Type B pancreatic cell (in vitro differentiated cells): ENCODE measurements at regions not wholly inside any gene's neighbourhood (a gene's known extent, or its start where the extent isn't known, plus 50 kb on each side); places are given as distances from the start of the nearest gene placed in this dataset.

ENCODE experiments used
- DNase-seq: peaks from one replicate; pipeline ENCODE4 v3.0.0; 2021; ENCODE audit warnings: mixed read lengths; ENCODE audit not compliant: unreplicated experiment; ENCODE audit errors: extremely low spot score
- H3K27ac Mint-ChIP-seq: 2 replicates; pipeline ENCODE4 v1.8.0; 2021; ENCODE audit warnings: mild to moderate bottlenecking, mixed read lengths
- H3K27me3 Mint-ChIP-seq: 2 replicates; pipeline ENCODE4 v1.8.0; 2021; ENCODE audit warnings: mixed read lengths
- H3K36me3 Mint-ChIP-seq: 2 replicates; pipeline ENCODE4 v1.8.0; 2021; ENCODE audit warnings: mixed read lengths
- H3K4me1 Mint-ChIP-seq: one replicate; pipeline ENCODE4 v1.8.0; 2021; ENCODE audit warnings: mixed read lengths; ENCODE audit not compliant: unreplicated experiment
- H3K4me3 Mint-ChIP-seq: 2 replicates; pipeline ENCODE4 v1.8.0; 2021; ENCODE audit warnings: mild to moderate bottlenecking, mixed read lengths
- H3K9me3 Mint-ChIP-seq: 2 replicates; pipeline ENCODE4 v1.8.0; 2021; ENCODE audit warnings: mixed read lengths
- TF ChIP-seq, protein P1 (sequence below): fragments of 200-600 bp; sonication (generic); conservative IDR thresholded peaks from 2 replicates; pipeline ENCODE4 v1.5.0; 2021; ENCODE audit warnings: antibody characterized with exemption, mild to moderate bottlenecking

DNA sequence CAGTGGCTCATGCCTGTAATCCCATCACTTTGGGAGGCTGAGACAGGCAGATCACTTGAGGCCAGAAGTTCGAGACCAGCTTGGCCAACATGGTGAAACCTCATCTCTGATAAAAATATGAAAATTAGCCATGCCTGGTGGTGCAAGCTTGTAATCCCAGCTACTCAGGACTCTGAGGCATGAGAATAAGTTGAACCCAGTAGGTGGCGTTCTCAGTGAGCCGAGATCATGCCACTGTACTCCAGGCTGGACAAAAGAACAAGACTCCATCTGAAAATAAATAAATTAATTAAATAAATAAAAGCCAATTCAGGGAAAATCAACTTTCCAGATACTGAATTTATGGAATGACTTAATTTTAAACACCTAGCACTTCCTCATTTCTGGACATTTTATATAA is 1722.1 kb downstream of the MAT2B start:
- Mint-ChIP-seq H3K27me3 (no peaks in the 10 kb centered on the region), H3K27ac (no peak overlapping the region), H3K9me3 (no peaks in the 10 kb centered on the region), H3K4me3 (no peak overlapping the region), H3K36me3 (no peaks in the 10 kb centered on the region), H3K4me1 (peaks cover 27% of the 10 kb centered on the region)
- TF ChIP-seq, protein P1, sequence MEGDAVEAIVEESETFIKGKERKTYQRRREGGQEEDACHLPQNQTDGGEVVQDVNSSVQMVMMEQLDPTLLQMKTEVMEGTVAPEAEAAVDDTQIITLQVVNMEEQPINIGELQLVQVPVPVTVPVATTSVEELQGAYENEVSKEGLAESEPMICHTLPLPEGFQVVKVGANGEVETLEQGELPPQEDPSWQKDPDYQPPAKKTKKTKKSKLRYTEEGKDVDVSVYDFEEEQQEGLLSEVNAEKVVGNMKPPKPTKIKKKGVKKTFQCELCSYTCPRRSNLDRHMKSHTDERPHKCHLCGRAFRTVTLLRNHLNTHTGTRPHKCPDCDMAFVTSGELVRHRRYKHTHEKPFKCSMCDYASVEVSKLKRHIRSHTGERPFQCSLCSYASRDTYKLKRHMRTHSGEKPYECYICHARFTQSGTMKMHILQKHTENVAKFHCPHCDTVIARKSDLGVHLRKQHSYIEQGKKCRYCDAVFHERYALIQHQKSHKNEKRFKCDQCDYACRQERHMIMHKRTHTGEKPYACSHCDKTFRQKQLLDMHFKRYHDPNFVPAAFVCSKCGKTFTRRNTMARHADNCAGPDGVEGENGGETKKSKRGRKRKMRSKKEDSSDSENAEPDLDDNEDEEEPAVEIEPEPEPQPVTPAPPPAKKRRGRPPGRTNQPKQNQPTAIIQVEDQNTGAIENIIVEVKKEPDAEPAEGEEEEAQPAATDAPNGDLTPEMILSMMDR: no peak
- DNase-seq: no peak

DNA sequence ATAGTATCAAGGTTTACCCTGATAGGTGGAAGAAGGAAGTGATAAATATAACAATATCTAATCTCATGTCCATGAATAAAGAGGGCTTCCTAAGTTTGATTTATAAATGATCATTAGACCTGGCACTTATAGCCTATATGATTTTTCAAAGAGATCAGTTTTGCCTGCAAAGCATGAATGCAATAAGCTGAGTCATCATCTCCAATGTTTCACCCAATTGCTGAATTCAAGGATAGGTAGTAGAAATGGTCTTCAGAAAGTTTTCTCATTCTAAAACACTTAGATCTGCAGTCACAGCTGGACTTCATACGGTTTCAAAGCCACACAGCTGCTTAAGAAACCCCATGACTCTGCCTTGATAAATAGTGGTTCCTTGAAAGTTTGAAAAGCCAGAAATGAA is 1722.8 kb downstream of the MAT2B start:
- H3K4me3 Mint-ChIP-seq: no peak overlapping the region
- TF ChIP-seq, protein P1: no peak
- DNase-seq: no peak
- H3K9me3 Mint-ChIP-seq: no peaks in the 10 kb centered on the region
- H3K27me3 Mint-ChIP-seq: no peaks in the 10 kb centered on the region
- H3K27ac Mint-ChIP-seq: no peak overlapping the region
- H3K4me1 Mint-ChIP-seq: peaks cover 31% of the 10 kb centered on the region
- H3K36me3 Mint-ChIP-seq: no peaks in the 10 kb centered on the region

DNA sequence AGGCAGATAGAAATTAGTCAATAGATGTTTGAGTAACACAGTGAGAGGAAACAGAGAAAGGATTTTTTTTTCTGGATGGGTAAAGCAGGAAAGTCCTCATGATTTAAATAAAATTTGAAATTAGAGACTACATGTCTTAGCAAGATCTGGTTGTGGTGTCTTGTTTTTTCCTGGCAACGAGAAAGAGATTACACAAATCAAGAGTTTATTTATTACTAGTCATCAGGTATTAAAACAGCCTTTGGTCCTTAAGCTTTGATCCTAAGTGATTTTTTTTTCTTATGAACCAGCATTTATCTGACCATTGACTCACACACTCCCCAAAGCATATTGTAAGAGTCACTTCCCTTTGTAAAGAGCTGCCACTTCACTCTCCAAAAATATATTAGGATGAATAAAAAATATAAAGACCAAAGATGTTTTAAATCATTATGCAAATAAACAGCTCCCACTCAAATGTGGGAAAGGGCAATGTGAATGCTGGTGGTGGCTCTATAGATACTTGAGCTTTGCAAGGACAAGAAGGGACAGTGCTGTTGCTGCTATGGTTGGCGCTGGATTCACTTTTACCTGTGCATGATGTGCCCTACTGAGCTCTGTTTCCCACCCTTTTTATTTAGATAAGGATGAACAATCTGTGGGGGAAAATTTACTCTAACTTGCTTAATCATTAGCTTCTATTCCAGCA is 1726.5 kb downstream of the MAT2B start:
- TF ChIP-seq, protein P1: no peak
- no peak for DNase-seq
- Mint-ChIP-seq H3K9me3 (no peaks in the 10 kb centered on the region), H3K27me3 (no peaks in the 10 kb centered on the region), H3K4me1 (peaks cover 31% of the 10 kb centered on the region), H3K4me3 (no peak overlapping the region), H3K36me3 (no peaks in the 10 kb centered on the region), H3K27ac (no peak overlapping the region)

DNA sequence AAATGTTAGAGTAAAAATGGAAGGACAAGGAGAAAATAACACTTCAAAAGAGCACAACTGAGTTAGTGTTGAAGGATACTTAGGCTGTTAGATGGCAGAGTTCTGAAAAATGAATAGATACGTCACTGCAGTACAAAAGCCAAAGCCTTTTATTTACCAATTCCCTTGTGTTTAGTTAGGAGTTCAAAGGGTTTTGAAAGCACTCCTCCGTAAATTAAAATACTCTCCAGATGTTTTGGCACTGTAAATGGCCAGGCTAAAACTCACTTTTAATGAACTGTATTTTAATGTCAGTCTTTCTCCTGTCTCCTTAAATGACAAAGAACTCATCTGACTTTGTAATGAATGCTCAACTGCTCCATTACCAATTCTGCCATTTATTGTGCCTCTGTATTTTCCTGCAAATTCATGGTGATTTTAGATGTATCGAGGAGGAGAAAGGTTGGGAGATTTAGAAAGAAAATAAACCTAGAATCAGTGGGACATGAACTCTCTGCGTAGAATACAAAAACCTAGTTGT is 1727.2 kb downstream of the MAT2B start:
- H3K4me1 Mint-ChIP-seq: peaks cover 31% of the 10 kb centered on the region
- no peak overlapping the region for H3K4me3 Mint-ChIP-seq
- no peaks in the 10 kb centered on the region for H3K27me3 Mint-ChIP-seq
- TF ChIP-seq, protein P1: no peak
- H3K9me3 Mint-ChIP-seq: no peaks in the 10 kb centered on the region
- no peaks in the 10 kb centered on the region for H3K36me3 Mint-ChIP-seq
- H3K27ac Mint-ChIP-seq: no peak overlapping the region
- no peak for DNase-seq

DNA sequence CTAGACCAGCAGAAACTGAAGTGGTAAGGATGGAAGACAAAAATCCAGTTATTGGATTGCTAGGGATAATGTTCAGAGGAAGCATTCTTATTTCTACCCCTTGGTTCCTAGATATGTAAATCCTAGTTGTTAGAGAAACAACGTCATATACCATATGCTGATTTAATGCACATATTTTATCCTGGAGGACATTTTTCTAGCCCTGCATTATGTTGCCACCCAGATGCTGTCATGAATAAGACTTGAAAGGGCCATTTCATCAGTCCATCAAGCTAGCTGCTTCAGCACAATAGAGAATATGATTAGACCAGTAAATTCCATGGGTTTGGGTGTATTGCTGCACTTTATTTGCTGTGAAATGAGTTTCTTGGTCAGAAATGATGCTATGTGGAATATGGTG is 1736.4 kb downstream of the MAT2B start:
- Mint-ChIP-seq H3K9me3 (peaks cover 4% of the 10 kb centered on the region), H3K27ac (no peak overlapping the region), H3K36me3 (no peaks in the 10 kb centered on the region), H3K4me3 (no peak overlapping the region), H3K27me3 (no peaks in the 10 kb centered on the region), H3K4me1 (no peaks in the 10 kb centered on the region)
- DNase-seq: no peak
- TF ChIP-seq, protein P1: no peak
